ENCODE measurements at regions not wholly inside any gene's neighbourhood (a gene's known extent, or its start where the extent isn't known, plus 50 kb on each side); places are given as distances from the start of the nearest gene placed in this dataset.

DNA sequence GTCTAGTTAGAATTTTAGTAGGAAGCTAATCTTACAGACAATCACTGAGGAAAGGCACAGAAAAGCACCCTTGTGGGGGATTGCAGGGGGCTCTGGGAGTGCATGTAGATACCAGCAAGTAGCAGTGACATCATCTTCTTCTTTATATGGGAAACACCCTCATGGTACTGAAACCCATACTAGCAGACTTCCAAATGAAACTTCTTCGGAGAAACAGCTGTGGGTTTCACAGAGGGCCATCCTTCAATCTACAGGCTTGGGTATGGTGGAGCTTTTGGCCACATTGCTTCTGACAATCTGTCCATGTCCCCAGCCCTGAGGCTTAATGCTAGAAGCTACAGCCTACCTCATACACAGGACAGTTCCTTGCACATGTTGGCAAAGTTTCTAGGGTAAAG is 165.2 kb upstream of the NFIB start:
- DNase-seq (ENCODE audit: low read depth, low spot score), result no peak
- H3K4me3 ChIP-seq (ENCODE audit: low read length), result no peak overlapping the region

DNA sequence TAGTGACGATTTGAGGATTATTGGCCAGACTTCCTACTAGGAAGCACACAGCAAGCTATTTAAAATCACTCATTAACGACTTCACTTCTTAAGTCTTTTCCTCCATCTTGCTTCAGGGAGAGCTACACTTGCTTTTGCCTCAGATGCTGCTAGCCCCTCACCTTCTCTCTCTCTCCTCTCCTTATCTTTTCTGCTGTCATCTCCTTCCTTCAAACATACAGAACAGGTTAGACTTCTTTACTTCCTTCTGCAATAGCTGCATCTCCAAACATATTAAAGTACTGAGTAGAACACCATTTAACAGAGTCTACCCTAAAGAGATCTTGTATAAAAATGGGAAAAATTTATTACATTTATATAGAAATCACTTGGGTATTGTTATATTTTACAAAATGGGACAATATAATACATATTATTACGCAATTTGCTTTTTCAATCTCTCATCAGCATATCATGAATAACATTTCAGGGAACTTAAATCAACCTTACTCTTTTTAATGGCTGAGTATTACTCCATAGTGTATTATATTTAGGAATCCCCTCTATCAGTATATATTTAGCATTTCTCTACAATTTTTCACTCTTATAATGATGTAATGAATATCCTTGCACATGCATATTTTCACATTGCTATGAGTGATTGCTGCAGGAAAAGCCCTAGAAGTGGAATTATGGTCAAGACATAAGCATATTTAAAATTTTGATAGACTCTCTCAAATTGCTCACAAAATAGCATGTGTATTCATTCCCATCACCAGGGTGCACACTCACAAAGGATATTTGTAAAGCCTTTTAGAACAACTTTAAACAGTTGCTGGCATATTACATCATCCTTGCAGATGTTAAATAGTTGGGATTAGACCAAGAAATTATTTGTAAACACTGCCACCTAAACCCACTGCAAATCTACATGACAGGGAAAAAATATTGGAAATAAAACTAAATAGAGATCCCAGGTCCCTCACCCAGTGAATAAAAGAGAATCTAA is 164.5 kb upstream of the NFIB start:
- no peak overlapping the region for H3K4me3 ChIP-seq (ENCODE audit: low read length)
- no peak for DNase-seq (ENCODE audit: low read depth, low spot score)

DNA sequence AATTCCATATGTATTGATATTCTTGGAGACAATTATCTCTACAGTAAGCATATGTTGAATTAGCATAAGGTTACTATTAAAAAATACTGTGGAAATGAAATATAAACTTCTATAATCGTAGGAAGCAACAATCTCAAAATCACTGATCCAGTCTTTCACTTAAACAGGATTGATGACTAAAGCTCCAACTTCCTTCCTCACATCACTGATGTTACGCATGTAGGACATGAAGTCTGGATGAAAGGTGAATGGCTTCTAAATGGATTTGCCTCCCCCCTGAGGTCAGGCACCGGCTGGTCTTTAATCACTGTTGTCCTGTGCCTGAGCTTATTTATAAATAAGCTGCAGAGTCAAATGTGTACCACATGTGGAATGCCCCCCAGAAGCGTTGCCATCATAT is 157.1 kb upstream of the NFIB start:
- no peak overlapping the region for H3K4me3 ChIP-seq (ENCODE audit: low read length)

DNA sequence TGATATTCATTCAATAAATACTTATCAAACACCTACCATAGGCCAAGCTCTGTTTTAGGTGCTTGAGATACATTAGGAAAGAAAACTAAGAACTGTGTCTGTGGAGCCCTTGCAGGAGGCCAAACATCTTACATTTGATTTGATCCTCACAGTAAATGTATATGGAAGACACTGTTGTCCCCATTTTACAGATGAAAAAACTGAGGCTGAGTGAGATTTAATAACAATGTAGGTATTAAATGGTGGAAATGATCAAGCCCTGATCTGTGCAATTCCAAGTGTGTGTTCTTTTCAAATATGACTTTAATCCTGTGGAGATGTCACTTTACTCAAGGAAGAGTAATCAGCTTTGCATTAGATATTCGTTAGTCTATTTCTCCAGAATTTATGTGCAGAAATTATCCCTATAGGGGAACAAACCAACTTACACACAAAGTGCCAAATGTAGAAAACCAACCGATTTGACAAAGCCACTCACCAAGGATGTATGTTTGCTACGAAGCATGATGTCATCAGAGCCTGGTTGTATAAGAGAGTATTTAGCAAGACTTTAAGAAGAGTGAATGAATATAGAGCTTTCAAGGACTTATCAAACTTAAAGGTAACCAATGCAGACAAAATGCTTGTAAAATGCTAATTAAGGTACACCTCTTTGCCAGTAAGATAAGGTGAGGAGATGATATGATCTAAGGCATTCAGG is 153.9 kb upstream of the NFIB start:
- DNase-seq (ENCODE audit: low read depth, low spot score), result no peak
- no peak overlapping the region for H3K4me3 ChIP-seq (ENCODE audit: low read length)

More for the DNA sequence above, 157.1 kb upstream of the NFIB start:
- DNase-seq (ENCODE audit: low read depth, low spot score), result no peak

DNA sequence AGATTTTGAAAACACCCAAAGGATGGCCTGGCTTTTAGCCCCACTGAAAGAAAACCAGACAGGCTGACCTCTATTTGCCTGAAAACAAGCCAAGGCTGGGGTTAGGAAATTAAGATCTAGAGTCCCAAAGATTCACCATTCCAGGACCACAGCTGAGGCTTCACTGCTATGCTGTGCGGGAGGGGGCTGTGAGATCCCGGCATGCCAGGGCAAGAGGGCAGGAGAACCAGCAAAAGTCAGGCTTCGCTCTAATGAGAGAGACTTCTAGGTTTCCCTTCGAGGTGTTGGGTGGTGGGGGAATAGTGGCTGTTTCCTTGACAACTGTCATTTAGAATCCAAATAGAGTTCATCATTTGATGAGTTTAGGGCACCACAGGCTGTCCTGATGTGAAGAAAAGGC is 152.9 kb upstream of the NFIB start:
- no peak for DNase-seq (ENCODE audit: low read depth, low spot score)
- no peak overlapping the region for H3K4me3 ChIP-seq (ENCODE audit: low read length)

DNA sequence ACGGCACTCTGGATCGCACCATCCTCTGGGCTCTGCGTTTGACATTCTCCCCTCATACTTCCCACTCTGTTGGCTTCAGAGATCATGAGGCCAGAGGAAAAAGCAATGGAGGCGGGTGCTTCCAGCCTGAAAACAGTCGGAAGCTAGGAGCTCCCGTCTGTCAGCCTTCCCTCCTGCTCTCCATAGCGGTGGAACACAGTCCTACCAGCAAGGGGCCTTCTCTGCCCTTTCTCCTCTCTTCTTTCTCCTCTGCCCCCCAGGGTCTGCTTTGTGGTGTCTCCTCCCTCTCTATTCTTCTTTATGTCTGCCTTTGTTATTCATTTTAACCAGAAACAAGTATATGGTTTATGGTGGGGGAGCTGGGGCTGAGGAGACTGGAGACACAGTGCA is 152.5 kb upstream of the NFIB start:
- H3K4me3 ChIP-seq (ENCODE audit: low read length), result no peak overlapping the region
- DNase-seq (ENCODE audit: low read depth, low spot score), result no peak

DNA sequence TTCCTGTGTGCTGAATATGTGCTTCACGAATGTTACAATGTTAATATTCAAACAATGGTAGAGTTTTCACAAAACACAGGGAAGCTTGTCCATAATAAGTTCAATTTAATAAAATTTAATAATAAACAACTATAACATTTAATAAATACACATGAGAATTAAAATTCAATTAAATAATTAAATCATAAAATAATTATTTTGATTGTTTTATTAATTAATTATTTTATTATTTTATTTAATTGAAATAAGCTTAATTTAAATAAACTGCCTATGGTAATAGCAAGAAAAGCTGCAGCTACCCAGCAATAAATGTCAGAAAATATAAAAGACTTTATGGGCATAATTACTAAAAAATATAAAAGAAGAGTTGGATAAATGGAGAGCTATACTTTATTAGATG is 149.0 kb upstream of the NFIB start:
- no peak overlapping the region for H3K4me3 ChIP-seq (ENCODE audit: low read length)
- no peak for DNase-seq (ENCODE audit: low read depth, low spot score)

DNA sequence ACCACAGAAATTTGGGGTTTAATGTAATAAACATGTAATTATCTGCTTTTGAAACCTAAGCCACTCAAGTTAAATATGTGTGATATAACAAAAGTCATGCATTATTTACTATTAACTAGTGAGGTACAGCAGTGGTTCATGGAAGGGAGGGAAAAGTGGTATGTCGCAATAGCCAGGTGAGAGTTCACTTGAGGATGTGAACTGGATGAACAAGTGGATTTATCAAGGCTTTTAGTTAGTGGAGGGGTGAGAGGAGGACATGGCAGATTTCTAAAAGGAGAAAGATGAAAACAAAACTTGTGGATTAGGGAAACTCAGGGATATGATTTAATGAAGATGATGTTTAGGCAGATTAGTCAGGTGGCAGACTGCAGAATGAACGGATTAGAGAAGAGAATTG is 141.3 kb upstream of the NFIB start:
- DNase-seq (ENCODE audit: low read depth, low spot score), result no peak
- no peak overlapping the region for H3K4me3 ChIP-seq (ENCODE audit: low read length)

DNA sequence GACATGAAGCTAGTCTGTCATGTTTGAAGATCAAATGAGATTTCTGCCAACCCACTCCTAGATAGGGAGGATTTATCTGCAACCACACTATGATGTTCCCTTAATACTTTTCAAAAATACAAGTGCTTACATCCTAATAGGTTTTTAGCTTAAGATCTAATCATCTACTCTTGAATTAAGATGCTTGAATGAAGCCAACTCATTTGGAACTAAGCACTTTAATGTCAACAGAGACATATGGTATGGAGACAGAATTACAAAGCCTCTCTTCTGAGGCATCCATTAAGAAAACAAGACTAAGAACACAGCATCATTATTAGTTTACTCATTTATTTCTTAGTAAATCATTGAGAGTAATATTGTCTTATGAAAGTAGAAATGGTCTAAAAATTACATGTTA is 139.3 kb upstream of the NFIB start:
- H3K4me3 ChIP-seq (ENCODE audit: low read length), result no peak overlapping the region
- DNase-seq (ENCODE audit: low read depth, low spot score), result no peak

DNA sequence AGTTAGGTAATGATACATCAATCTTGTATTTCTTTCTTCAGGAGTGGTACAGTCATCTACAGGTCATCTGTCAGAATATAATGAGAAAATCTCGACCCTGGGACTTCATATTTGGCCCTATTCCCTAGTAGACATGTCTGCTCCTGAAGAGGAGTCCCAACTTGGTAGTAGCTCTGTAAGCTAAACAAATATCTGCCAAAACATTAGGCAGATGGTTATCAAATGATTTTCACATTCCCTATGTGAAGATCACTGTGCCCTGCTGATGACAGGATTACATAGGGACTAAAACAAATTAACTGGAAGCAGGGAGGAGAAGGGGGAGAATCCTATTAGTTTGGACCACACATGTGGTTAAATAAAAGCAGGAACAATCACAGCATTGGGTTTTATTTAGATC is 138.6 kb upstream of the NFIB start:
- DNase-seq (ENCODE audit: low read depth, low spot score), result no peak
- no peak overlapping the region for H3K4me3 ChIP-seq (ENCODE audit: low read length)

DNA sequence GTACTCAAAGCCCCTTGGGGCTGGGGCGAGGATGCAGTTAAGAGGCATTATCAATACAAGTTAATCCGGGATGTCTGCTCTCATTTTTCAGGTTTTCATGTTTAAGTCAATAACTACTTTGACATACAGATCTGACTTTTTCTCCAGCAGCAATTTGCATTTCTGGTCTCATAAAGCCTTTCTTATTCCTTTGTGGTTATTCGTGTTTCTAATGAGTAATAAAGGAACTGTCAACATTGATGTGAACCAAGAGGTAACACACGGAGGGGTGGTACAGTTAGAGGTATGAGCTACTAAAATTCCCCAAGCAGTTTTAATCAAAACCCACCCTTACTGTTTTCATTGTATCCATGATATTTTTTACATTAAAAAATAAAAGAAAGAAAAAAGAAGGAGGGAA is 138.0 kb upstream of the NFIB start:
- no peak overlapping the region for H3K4me3 ChIP-seq (ENCODE audit: low read length)
- DNase-seq (ENCODE audit: low read depth, low spot score), result no peak

DNA sequence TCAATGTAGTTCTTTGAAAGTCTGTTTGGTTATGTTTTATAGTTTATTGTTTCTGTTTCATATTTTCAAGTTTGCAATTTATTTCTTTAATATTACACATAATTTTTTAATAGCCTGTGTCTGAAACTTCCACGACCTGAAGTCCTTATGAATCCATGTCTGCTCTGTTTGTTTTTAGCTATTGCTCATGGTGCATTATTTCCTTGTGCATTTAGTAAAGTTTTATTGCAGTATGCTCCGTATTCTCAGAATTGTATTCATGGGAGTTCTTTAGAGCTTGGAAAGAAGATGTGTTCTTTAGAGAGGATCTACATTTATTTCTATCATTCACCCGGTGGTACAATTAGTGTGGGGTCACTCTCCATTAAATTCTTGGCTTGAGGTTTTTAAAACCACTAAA is 133.2 kb upstream of the NFIB start:
- DNase-seq (ENCODE audit: low read depth, low spot score), result no peak
- H3K4me3 ChIP-seq (ENCODE audit: low read length), result no peak overlapping the region

DNA sequence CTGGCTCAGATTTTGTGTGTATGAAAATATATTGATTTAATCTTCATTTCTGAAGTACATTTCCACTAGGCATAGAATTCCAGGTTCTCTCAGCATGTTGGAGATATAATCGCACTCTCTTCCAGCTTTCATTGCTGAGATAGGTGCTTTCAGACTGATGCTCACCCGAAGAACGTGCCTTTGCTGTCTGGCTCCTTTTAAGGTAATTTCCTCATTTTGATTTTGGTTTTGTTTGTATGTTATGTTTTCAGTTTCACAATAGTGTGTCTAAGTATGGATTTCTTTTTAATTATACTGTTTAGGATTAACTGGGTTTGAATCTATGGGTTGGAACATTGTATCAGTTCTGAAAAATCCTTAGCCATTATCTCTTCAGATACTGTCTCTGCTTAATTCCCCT is 132.0 kb upstream of the NFIB start:
- no peak overlapping the region for H3K4me3 ChIP-seq (ENCODE audit: low read length)
- no peak for DNase-seq (ENCODE audit: low read depth, low spot score)

DNA sequence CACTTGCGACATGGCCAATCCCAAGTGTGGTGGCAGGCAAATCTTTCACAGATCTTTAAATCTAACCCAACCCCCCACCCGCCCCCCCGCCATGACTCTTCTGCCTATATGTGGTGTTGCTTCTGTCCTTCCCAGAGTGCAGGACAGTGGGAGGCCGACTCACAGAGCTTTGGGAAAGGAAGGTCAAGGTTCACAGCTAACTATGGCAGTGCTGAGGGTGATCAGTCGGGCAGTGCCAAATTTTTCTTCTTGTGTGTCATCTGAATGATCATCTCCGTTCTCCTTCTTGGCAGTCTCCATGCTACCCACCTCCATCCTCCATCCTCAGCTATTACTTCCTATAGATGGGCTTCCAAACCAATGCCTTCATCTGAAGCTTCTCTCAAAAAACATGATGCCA is 129.0 kb upstream of the NFIB start:
- DNase-seq (ENCODE audit: low read depth, low spot score), result no peak
- no peak overlapping the region for H3K4me3 ChIP-seq (ENCODE audit: low read length)

DNA sequence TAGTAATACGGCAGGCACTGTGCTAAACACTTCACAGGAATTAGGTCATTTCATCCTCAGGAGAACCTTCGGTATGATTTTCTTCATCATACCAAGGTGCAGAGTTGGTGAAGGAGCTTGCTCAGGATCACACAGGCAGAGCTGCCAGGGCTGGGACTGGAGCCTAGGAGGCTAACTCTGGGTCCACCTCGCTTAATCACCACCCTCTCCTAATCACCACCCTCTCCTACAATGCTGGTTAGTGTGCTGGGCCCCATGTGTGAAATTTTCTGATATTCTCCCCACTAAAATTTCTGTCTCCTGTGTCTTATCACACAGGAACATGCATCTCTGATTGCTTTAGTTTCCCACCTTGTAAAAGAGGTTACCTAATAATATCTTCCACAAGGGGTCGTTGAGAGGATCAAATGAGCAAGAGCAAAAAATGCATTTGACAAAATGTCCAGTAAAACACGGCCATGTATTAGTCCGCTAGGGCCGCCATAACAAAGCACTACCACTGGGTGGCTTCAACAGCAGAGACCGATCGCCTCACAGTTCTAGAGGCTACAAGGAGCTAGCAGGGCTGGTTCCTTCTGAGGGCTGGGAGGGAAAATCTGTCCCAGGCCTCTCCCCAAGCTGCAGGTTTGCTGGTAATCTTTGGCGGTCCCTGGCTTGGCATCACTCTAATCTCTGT is 128.2 kb upstream of the NFIB start:
- H3K4me3 ChIP-seq (ENCODE audit: low read length), result no peak overlapping the region
- DNase-seq (ENCODE audit: low read depth, low spot score), result peak; percentile 9

DNA sequence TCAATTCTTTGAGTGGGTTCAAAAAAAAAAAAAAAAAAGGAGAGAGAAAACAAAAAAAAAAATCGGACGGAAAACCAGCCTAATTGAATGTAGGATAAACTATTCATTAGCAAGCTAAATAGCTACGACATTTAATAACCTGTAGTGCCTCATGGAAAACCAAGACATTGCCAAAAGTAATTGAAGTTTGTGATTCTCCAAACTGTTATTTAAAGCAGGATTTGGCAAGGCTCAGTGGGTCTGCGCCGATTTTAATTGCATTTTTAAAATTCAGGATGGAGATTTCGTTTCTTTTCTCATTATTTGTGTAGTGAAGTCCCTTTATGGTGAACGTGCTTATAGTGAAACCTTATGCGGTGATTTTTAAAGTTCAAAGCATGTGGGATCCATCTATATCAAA is 127.2 kb upstream of the NFIB start:
- no peak overlapping the region for H3K4me3 ChIP-seq (ENCODE audit: low read length)
- DNase-seq (ENCODE audit: low read depth, low spot score), result no peak

DNA sequence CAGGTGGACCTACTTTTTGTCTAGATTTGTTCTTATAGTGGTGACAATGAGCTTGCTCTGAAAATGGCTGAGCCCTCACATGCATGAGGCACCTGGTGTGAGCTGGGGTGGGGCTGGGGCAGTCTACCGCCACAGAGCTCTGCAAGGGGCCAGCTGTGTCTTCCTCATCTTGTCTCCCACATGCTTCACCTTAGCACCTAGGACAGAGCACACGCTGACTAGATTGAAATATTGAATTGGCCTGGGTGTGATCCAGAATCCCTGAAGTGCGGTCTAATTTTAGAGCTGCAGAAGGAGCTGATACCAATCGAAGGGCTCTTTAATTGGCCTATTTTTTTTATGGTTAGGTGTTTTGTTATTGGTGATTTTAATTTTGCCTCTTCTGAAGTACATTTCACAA is 126.1 kb upstream of the NFIB start:
- H3K4me3 ChIP-seq (ENCODE audit: low read length), result no peak overlapping the region
- DNase-seq (ENCODE audit: low read depth, low spot score), result no peak

DNA sequence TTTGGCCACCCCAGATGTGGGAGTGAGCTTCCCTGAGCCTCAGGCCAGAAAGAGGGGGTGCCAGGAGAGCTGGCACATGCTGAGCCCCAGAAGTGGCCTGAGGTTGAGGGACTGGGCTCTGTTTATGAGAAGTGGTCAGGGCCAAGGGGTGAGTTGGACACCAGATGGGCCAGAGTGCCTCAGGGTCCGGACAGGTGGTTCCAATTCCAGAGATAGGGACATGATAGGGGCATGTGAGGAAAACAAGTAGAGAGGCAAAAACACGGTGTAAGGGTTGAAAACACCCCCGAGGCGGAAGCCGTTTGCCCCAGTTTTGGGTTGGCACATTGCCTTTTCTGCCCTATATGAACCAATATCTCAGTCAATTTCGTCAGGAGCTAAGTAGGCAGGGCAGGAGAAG is 125.6 kb upstream of the NFIB start:
- no peak overlapping the region for H3K4me3 ChIP-seq (ENCODE audit: low read length)
- DNase-seq (ENCODE audit: low read depth, low spot score), result no peak

DNA sequence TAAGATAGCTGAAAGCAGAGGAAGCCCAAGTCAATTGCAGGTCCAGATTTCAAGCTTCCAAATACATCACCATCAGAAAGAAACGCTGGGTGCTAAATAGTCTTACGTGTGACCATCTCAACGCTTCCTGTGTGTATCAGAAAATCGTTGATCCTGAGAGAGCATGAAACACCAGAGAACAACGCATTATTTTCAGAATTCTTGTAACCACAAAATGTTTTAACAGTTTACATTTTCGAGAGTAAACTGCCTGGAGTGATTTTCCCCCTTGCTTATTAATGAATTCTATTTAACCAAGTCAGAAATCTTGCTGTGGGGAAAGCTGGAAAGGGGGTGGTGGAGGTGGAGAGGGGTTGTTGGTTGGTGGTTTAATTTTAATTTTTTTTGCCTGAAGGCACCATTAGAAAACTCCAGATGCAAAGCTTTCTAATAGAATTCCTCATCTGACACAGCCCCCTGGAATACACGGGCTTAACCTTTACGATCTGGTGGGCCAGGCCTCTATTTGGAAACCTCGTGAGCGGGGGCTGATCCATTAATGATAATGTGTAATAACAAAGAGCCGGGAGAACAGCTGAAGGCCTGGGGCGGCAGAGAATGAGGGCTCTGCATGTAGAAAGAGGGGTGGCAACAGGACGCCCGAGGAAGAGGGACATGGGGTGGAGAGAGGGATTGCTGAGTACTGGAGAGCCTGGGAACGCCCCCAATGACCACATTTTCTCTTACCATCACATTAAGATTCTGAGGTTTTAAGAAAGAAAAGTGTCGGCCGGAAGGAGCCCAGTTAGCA is 124.5 kb upstream of the NFIB start:
- DNase-seq (ENCODE audit: low read depth, low spot score), result no peak
- H3K4me3 ChIP-seq (ENCODE audit: low read length), result no peak overlapping the region

Data from Jurkat, Clone E6-1 (cell line).